Panc1 (cell line): ENCODE measurements at regions not wholly inside any gene's neighbourhood (a gene's known extent, or its start where the extent isn't known, plus 50 kb on each side); places are given as distances from the start of the nearest gene placed in this dataset.

Experiments
- CTCF ChIP-seq: fragments of 450-650 bp; IDR thresholded peaks from 2 replicates; pipeline ENCODE4 v1.5.1; 2017; ENCODE audit warnings: mild to moderate bottlenecking
- POLR2AphosphoS5 ChIP-seq: IDR thresholded peaks from 2 replicates; pipeline ENCODE4 v1.6.1; 2012; ENCODE audit warnings: mild to moderate bottlenecking, low read depth, low read length, moderate library complexity
- REST ChIP-seq, 2 experiments: IDR thresholded peaks; 2 replicates each; pipeline ENCODE4 v1.6.1; 2011 to 2012; ENCODE audit warnings: low read depth in 2 of 2, control low read depth in 1 of 2, low read length in 1 of 2, mild to moderate bottlenecking in 1 of 2, moderate library complexity in 1 of 2; ENCODE audit not compliant: insufficient read depth in 1 of 2
- SIN3A ChIP-seq: IDR thresholded peaks from 2 replicates; pipeline ENCODE4 v1.6.1; 2012; ENCODE audit warnings: low read depth, mild to moderate bottlenecking, low read length, moderate library complexity, borderline replicate concordance; ENCODE audit not compliant: insufficient read depth

- TF ChIP-seq CTCF, result no peak
- no peak for TF ChIP-seq REST (IDR thresholded peaks at IDR 0.05; ENCODE audit: insufficient read depth in 1 of 2, low read depth in 2 of 2, low read length in 1 of 2)
- no peak for TF ChIP-seq POLR2AphosphoS5
- TF ChIP-seq SIN3A, result no peak
These were observed 647.8 kb downstream of the INHBA start for GRCh38 chr7:41054960-41055661.
